GM18907 (cell line): ENCODE measurements at regions not wholly inside any gene's neighbourhood (a gene's known extent, or its start where the extent isn't known, plus 50 kb on each side); places are given as distances from the start of the nearest gene placed in this dataset.
A peak's percentile ranks its signal among the peaks of the same experiment; 100 is the strongest.

Experiments
- ATAC-seq: cut with Tn5 transposase; IDR thresholded peaks from one replicate; pipeline ENCODE4 v1.9.1; 2021; ENCODE audit warnings: mild to moderate bottlenecking, moderate library complexity; ENCODE audit not compliant: unreplicated experiment

- ATAC-seq = no peak
Observed at GRCh38 chr5:147036691-147037245, 158.2 kb upstream of the PPP2R2B start.

GRCh38 chr5:147037515-147038205, 159.1 kb upstream of the PPP2R2B start:
- no peak for ATAC-seq

- ATAC-seq = no peak
Observed at GRCh38 chr5:147040856-147041255, 162.3 kb upstream of the PPP2R2B start.

- no peak for ATAC-seq
Observed at GRCh38 chr5:147044572-147045273, 166.2 kb upstream of the PPP2R2B start.

- no peak for ATAC-seq
Observed at GRCh38 chr5:147045290-147045689, 166.7 kb upstream of the PPP2R2B start.

GRCh38 chr5:147046281-147046680, 167.7 kb upstream of the PPP2R2B start:
- ATAC-seq = no peak

GRCh38 chr5:147046894-147047293, 168.3 kb upstream of the PPP2R2B start:
- ATAC-seq = no peak

- no peak for ATAC-seq
Observed at GRCh38 chr5:147049764-147050163, 171.2 kb upstream of the PPP2R2B start.

- ATAC-seq = no peak
Observed at GRCh38 chr5:147050172-147050571, 171.6 kb upstream of the PPP2R2B start.

- no peak for ATAC-seq
Observed at GRCh38 chr5:147051193-147051592, 172.6 kb upstream of the PPP2R2B start.

- ATAC-seq = no peak
Observed at GRCh38 chr5:147052519-147052918, 174.0 kb upstream of the PPP2R2B start.

GRCh38 chr5:147055089-147055826, 176.7 kb upstream of the PPP2R2B start:
- no peak for ATAC-seq

- no peak for ATAC-seq
Observed at GRCh38 chr5:147055850-147056566, 177.5 kb upstream of the PPP2R2B start.

GRCh38 chr5:147057051-147057450, 177.8 kb upstream of the STK32A start:
- no peak for ATAC-seq

GRCh38 chr5:147061431-147061830, 173.4 kb upstream of the STK32A start:
- no peak for ATAC-seq

- ATAC-seq = no peak
Observed at GRCh38 chr5:147062427-147062826, 172.4 kb upstream of the STK32A start.

GRCh38 chr5:147063943-147064342, 170.9 kb upstream of the STK32A start:
- no peak for ATAC-seq

- peak; percentile 81 for ATAC-seq
Observed at GRCh38 chr5:147065071-147065470, 169.8 kb upstream of the STK32A start.

GRCh38 chr5:147068998-147069397, 165.8 kb upstream of the STK32A start:
- no peak for ATAC-seq

- no peak for ATAC-seq
Observed at GRCh38 chr5:147072622-147073021, 162.2 kb upstream of the STK32A start.

GRCh38 chr5:147073098-147073497, 161.7 kb upstream of the STK32A start:
- ATAC-seq = no peak
